NB4 (cell line): ENCODE measurements at regions not wholly inside any gene's neighbourhood (a gene's known extent, or its start where the extent isn't known, plus 50 kb on each side); places are given as distances from the start of the nearest gene placed in this dataset.

ENCODE experiments used
- DNase-seq: peaks from one replicate; pipeline ENCODE4 v3.0.0; 2010; ENCODE audit warnings: low read depth
- H3K4me3 ChIP-seq: one replicate; pipeline ENCODE4 v1.5.1; 2011; ENCODE audit warnings: mild to moderate bottlenecking, low read depth, low read length, moderate library complexity
- CTCF ChIP-seq: IDR thresholded peaks from one replicate; pipeline ENCODE4 v1.5.1; 2012; ENCODE audit warnings: low read depth, low read length
- MYC ChIP-seq: IDR thresholded peaks from 2 replicates; pipeline ENCODE4 v1.6.1; 2011; ENCODE audit warnings: low read depth, low read length
- POLR2A ChIP-seq: IDR thresholded peaks from 2 replicates; pipeline ENCODE4 v1.6.1; 2011; ENCODE audit warnings: mild to moderate bottlenecking; ENCODE audit not compliant: insufficient read length; ENCODE audit errors: extremely low read depth
- TF ChIP-seq, protein P1 (sequence below): IDR thresholded peaks from 2 replicates; pipeline ENCODE4 v1.6.1; 2011; ENCODE audit warnings: low read depth, low read length

DNA sequence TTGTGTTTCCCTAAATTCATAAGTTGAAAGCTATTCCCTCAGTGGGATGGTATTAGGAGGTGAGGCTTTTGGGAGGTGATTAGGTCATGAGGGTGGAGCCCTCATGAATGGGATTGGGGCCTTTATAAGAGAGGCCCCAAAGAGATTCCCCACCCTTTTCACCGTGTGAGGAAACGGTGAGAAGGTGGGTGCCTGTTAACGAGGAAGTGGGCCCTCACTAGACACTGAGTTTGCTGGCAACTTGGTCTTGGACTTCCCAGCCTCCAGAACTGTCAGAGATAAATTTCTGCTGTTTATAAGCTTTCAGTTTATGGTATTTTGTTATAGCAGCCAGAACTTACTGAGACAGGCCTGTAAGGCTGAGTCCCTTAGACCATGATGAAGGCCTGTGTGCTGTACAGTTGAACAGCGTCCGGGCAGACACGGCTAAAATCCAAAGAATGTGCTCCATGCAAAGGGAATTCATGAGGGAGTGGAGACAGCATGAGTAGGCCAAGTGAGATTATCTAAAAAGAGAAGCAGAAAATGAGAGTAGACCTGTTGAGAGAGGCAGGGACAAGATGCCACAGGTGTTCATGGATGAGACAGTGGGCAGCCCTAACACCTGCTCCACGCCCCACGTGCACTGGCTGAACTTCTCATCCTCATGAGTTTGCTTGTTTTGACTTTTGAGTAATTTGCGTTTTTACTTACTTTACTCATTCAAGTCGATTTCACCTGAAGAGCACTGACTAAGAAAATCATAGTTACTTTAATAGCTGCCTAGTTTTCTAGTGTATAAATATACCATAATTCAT lies 66.9 kb upstream of the SFMBT2 start:
- no peak overlapping the region for H3K4me3 ChIP-seq
- DNase-seq, result no peak
- TF ChIP-seq, protein P1, sequence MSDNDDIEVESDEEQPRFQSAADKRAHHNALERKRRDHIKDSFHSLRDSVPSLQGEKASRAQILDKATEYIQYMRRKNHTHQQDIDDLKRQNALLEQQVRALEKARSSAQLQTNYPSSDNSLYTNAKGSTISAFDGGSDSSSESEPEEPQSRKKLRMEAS, result no peak
- no peak for TF ChIP-seq MYC
- no peak for TF ChIP-seq CTCF
- no peak for TF ChIP-seq POLR2A

GRCh38 chr10:7475939-7476338 lies 65.1 kb upstream of the SFMBT2 start:
- no peak for DNase-seq
- H3K4me3 ChIP-seq, result no peak overlapping the region
- TF ChIP-seq POLR2A (no peak), CTCF (no peak), MYC (no peak)
- TF ChIP-seq, protein P1, result no peak

DNA sequence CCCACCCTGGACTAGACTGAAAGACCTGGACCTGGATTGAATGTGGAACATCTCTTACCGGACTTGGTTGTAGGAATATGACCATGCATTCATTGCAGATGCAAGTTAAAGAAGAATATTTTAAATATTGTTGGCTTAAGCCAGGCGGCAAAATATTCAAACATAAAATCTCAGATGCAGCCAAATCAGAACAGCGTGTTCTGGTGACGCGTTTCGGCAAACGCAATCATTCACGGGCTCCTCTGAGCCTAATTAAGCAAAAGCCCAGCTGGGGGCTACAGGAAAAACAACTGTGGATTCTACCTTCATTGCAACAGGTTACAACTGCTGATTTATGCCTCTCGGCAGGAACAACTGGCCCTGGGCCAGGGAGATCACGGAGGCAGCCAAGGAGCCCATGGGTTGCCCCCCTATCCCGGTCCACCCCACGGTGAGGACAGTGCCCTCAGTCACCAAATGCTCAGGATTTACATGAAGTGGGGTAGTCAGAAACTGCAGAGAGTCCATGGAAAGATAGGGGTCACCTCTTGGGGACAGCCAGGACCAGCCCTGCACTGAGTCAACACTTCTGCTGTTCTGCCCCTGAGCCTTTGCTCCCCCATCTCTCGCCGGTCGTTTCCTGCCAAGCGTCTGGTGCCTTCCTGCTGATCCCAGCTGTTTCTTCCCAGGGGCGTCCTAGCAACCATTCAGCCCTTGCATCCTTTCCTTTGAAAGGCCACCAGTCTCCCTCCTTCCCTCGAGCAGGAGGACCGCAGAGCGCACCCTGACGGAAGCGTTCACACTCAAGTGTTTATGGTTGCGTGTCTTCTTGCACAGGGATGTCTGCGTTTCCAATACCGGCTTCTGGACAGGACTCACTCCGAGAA lies 64.4 kb upstream of the SFMBT2 start:
- no peak for DNase-seq
- H3K4me3 ChIP-seq, result no peak overlapping the region
- no peak for TF ChIP-seq CTCF
- no peak for TF ChIP-seq MYC
- TF ChIP-seq, protein P1, result no peak
- TF ChIP-seq POLR2A, result no peak

DNA sequence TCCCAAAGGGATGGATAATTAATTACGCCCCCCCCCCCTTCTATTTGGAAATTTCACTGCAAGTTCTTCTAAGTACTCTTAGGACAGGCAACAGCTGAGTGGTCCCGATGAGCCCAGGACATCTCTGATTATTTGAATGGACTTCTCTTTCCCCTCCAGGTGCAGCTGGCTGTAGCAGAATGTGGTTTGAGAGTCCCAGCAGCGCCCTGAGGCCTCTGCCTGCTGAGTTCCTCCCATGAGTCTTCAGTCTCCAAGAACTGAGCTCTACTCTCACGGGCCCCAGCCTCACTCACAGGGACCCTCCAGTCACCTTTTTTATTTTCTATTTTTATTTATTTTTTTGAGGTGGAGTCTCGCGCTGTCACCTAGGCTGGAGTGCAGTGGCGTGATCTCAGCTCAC lies 63.6 kb upstream of the SFMBT2 start:
- no peak for DNase-seq
- no peak overlapping the region for H3K4me3 ChIP-seq
- TF ChIP-seq MYC (no peak), POLR2A (no peak), CTCF (no peak)
- TF ChIP-seq, protein P1, result no peak

- no peak for TF ChIP-seq CTCF
- TF ChIP-seq, protein P1, result no peak
- TF ChIP-seq POLR2A, result no peak
- TF ChIP-seq MYC, result no peak
- no peak overlapping the region for H3K4me3 ChIP-seq
- no peak for DNase-seq
These were observed 62.6 kb upstream of the SFMBT2 start for GRCh38 chr10:7473474-7473873.
